Osteocyte (in vitro differentiated cells): ENCODE measurements at regions not wholly inside any gene's neighbourhood (a gene's known extent, or its start where the extent isn't known, plus 50 kb on each side); places are given as distances from the start of the nearest gene placed in this dataset.

Experiments used
- DNase-seq: peaks from one replicate; pipeline ENCODE4 v3.0.0; 2021; ENCODE audit warnings: mixed read lengths; ENCODE audit not compliant: unreplicated experiment; ENCODE audit errors: extremely low spot score
- H3K27ac Mint-ChIP-seq: one replicate; pipeline ENCODE4 v1.8.0; 2021; ENCODE audit warnings: mild to moderate bottlenecking, mixed read lengths; ENCODE audit not compliant: unreplicated experiment
- H3K27me3 Mint-ChIP-seq: one replicate; pipeline ENCODE4 v1.8.0; 2021; ENCODE audit warnings: mixed read lengths; ENCODE audit not compliant: unreplicated experiment
- H3K36me3 Mint-ChIP-seq: one replicate; pipeline ENCODE4 v1.8.0; 2021; ENCODE audit warnings: mixed read lengths; ENCODE audit not compliant: unreplicated experiment
- H3K4me1 Mint-ChIP-seq: one replicate; pipeline ENCODE4 v1.8.0; 2021; ENCODE audit warnings: mixed read lengths; ENCODE audit not compliant: unreplicated experiment
- H3K4me3 Mint-ChIP-seq: one replicate; pipeline ENCODE4 v1.8.0; 2021; ENCODE audit warnings: mild to moderate bottlenecking, moderate library complexity, mixed read lengths; ENCODE audit not compliant: unreplicated experiment
- H3K9me3 Mint-ChIP-seq: one replicate; pipeline ENCODE4 v1.8.0; 2021; ENCODE audit warnings: mixed read lengths; ENCODE audit not compliant: unreplicated experiment
- TF ChIP-seq, protein P1 (sequence below): fragments of 200-600 bp; sonication (generic); IDR thresholded peaks from 2 replicates; pipeline ENCODE4 v1.5.0; 2021; ENCODE audit warnings: antibody characterized with exemption, mild to moderate bottlenecking, moderate library complexity

DNA sequence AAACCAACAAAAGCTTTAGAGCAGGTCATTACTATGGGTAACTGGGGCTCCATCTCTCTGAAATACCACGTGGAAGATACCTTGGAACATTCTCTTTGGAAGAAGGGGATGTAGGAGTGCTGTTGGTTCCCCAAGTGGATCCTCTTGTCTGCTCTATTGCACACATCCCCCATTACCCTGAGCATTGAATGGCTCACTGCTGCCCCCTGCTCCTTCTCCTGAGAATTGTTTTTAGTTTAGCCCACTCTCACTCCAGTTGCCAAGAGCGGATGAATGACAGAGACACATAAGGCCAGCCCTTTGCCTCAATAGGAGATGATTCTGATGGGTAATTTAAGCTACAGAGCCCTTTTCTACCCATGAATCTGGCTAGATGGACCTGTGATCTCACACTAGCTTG lies 135.6 kb upstream of the SUCLG2 start:
- no peak overlapping the region for H3K27ac Mint-ChIP-seq
- no peak for DNase-seq
- H3K4me3 Mint-ChIP-seq: no peak overlapping the region
- H3K4me1 Mint-ChIP-seq: no peaks in the 10 kb centered on the region
- H3K9me3 Mint-ChIP-seq: peaks cover 6% of the 10 kb centered on the region
- no peaks in the 10 kb centered on the region for H3K36me3 Mint-ChIP-seq
- TF ChIP-seq, protein P1, sequence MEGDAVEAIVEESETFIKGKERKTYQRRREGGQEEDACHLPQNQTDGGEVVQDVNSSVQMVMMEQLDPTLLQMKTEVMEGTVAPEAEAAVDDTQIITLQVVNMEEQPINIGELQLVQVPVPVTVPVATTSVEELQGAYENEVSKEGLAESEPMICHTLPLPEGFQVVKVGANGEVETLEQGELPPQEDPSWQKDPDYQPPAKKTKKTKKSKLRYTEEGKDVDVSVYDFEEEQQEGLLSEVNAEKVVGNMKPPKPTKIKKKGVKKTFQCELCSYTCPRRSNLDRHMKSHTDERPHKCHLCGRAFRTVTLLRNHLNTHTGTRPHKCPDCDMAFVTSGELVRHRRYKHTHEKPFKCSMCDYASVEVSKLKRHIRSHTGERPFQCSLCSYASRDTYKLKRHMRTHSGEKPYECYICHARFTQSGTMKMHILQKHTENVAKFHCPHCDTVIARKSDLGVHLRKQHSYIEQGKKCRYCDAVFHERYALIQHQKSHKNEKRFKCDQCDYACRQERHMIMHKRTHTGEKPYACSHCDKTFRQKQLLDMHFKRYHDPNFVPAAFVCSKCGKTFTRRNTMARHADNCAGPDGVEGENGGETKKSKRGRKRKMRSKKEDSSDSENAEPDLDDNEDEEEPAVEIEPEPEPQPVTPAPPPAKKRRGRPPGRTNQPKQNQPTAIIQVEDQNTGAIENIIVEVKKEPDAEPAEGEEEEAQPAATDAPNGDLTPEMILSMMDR: peak; percentile 68
- peaks cover 5% of the 10 kb centered on the region for H3K27me3 Mint-ChIP-seq

DNA sequence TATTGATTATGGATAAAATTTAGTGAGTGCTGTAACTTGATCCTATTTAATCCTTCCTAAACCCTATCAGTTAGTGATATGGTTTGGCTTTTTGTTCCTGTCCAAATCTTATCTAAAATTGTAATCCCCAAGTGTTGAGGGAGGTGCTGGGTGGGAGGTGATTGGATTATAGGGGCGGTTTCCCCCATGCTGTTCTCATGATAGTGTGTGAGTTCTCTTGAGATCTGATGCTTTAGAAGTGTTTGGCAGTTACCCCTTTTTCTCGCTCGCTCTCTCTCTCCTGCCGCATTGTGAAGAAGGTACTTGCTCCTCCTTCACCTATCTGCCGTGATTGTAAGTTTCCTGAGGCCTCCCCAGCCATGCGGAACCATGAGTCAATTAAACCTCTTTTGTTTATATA lies 134.0 kb upstream of the SUCLG2 start:
- TF ChIP-seq, protein P1: no peak
- no peaks in the 10 kb centered on the region for H3K27me3 Mint-ChIP-seq
- peaks cover 3% of the 10 kb centered on the region for H3K4me1 Mint-ChIP-seq
- H3K9me3 Mint-ChIP-seq: peaks cover 6% of the 10 kb centered on the region
- H3K36me3 Mint-ChIP-seq: no peaks in the 10 kb centered on the region
- no peak overlapping the region for H3K27ac Mint-ChIP-seq
- DNase-seq: no peak
- no peak overlapping the region for H3K4me3 Mint-ChIP-seq

DNA sequence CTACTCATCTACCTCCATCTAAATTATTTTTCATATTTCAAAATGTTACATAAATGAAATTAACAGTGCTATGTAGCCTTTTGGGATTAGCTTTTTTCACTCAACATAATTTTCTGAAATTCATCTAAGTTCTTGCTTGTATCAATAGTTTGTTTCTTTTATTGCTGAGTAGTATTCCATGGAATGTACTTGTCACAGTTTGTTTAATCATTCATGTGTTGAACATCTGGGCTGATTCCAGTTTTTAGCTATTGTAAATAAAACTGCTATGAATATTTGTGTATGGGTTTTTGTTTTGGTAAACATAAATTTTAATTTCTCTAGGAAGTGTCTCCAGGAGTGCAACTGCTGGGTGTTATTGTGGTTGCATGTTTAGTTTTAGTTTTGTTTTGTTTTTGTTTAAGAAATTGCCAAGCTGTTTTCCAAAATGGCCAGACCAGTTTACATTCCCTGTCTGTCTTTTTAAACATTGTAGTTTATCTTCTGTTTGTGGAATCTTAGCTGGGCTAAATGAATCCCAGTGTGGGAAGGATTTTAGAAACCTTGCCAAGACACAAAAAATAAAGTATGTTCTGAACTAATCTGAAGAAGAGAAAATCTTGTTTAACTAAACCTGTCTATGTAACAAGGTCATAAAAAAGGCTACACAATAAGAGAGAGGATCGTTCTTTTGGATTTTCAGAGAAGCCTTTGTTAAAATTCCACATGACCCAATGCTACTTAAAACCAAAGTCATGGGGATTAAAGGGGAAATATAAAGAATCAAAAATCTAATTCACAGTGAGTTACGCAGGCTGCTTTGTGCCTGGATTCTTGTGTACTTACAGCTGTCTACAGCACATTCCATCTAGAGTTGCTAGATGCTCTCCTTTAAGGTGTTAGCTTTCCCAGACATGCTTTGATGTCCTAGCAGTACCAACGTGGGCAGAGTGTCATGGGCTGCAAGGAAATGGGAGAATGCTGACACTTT lies 129.2 kb upstream of the SUCLG2 start:
- TF ChIP-seq, protein P1: no peak
- H3K27ac Mint-ChIP-seq: no peak overlapping the region
- peaks cover 17% of the 10 kb centered on the region for H3K9me3 Mint-ChIP-seq
- no peak overlapping the region for H3K4me3 Mint-ChIP-seq
- peaks cover 3% of the 10 kb centered on the region for H3K4me1 Mint-ChIP-seq
- DNase-seq: no peak
- no peaks in the 10 kb centered on the region for H3K27me3 Mint-ChIP-seq
- no peaks in the 10 kb centered on the region for H3K36me3 Mint-ChIP-seq

DNA sequence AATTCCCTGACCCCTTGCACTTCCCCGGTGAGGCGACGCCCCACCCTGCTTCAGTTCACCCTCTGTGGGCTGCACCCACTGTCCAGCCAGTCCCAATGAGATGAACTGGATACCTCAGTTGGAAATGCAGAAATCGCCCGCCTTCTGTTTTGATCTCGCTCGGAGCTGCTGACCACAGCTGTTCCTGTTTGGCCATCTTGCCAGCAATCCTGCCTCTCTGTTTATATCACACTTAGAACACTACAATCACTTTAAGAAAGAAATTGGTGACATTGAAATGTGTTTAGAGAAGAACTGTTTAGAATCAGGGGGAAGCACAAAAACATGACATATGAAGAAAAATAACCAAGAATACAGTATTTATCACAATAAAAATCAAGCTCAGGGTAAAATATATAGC lies 127.5 kb upstream of the SUCLG2 start:
- no peak for DNase-seq
- no peak overlapping the region for H3K27ac Mint-ChIP-seq
- no peaks in the 10 kb centered on the region for H3K36me3 Mint-ChIP-seq
- peaks cover 3% of the 10 kb centered on the region for H3K4me1 Mint-ChIP-seq
- H3K4me3 Mint-ChIP-seq: no peak overlapping the region
- H3K27me3 Mint-ChIP-seq: no peaks in the 10 kb centered on the region
- TF ChIP-seq, protein P1: no peak
- peaks cover 27% of the 10 kb centered on the region for H3K9me3 Mint-ChIP-seq

DNA sequence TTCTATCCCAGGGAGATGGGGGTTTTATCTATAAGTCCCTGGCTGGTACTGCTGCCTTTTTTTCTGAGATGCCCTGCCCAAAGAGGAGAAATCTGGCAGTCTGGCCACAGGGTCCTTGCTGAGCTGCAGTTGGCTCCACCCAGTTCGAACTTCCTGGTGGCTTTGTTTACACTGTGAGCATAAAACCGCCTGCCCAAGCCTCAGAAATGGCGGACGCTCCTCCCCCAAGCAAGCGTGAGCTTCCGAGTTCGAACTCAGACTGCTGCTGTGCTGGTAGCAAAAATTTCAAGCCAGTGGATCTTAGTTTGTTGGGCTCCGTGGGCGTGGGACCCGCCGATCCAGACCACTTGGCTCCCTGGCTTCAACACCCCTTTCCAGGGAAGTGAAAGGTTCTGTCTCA lies 126.8 kb upstream of the SUCLG2 start:
- H3K27ac Mint-ChIP-seq: no peak overlapping the region
- TF ChIP-seq, protein P1: no peak
- no peaks in the 10 kb centered on the region for H3K36me3 Mint-ChIP-seq
- H3K27me3 Mint-ChIP-seq: no peaks in the 10 kb centered on the region
- peaks cover 31% of the 10 kb centered on the region for H3K9me3 Mint-ChIP-seq
- peaks cover 3% of the 10 kb centered on the region for H3K4me1 Mint-ChIP-seq
- H3K4me3 Mint-ChIP-seq: no peak overlapping the region
- DNase-seq: no peak
